ACC112 (cell line): ENCODE measurements at regions not wholly inside any gene's neighbourhood (a gene's known extent, or its start where the extent isn't known, plus 50 kb on each side); places are given as distances from the start of the nearest gene placed in this dataset.
"Not testable (repeated sequence)": the region's sequence is repeated elsewhere in the genome, so short reads cannot be mapped to it uniquely, and the experiment has no call there.

Experiments
- H2AFZ ChIP-seq: fragments of 200-600 bp; sonication (generic); one replicate; pipeline ENCODE4 v1.6.0; 2017; ENCODE audit warnings: antibody characterized with exemption, low read length; ENCODE audit not compliant: unreplicated experiment
- H3K27ac ChIP-seq: fragments of 200-600 bp; sonication (generic); 2 replicates; pipeline ENCODE4 v1.5.1; 2014; ENCODE audit warnings: low read depth, mild to moderate bottlenecking, antibody characterized with exemption, low read length, moderate library complexity
- H3K27me3 ChIP-seq: fragments of 200-600 bp; sonication (generic); 2 replicates; pipeline ENCODE4 v1.6.1; 2014; ENCODE audit warnings: mild to moderate bottlenecking, antibody characterized with exemption, low read length, moderate library complexity, mixed read lengths; ENCODE audit not compliant: insufficient read depth
- H3K36me3 ChIP-seq: fragments of 200-600 bp; sonication (generic); 2 replicates; pipeline ENCODE4 v1.6.1; 2016; ENCODE audit warnings: mild to moderate bottlenecking, antibody characterized with exemption, low read length, moderate library complexity, mixed read lengths; ENCODE audit not compliant: insufficient read depth
- H3K4me1 ChIP-seq: fragments of 200-600 bp; sonication (generic); one replicate; pipeline ENCODE4 v1.6.1; 2016; ENCODE audit warnings: low read length, mixed read lengths; ENCODE audit not compliant: insufficient read depth, unreplicated experiment, control insufficient read depth
- H3K4me3 ChIP-seq: fragments of 200-600 bp; sonication (generic); 2 replicates; pipeline ENCODE4 v1.5.1; 2014; ENCODE audit warnings: mild to moderate bottlenecking, low read depth, low read length
- H3K79me2 ChIP-seq: fragments of 200-600 bp; sonication (generic); one replicate; pipeline ENCODE4 v1.6.0; 2016; ENCODE audit warnings: low read length; ENCODE audit not compliant: control insufficient read depth, unreplicated experiment, insufficient read depth

- no peak overlapping the region for H3K27ac ChIP-seq
These were observed 203.6 kb downstream of the C12orf75 start for GRCh38 chr12:105534068-105534467.

GRCh38 chr12:105535033-105535432 is 204.5 kb downstream of the C12orf75 start:
- not testable (repeated sequence) for H3K79me2 ChIP-seq, H3K27ac ChIP-seq, H3K36me3 ChIP-seq, H3K27me3 ChIP-seq, H3K4me3 ChIP-seq, H2AFZ ChIP-seq, H3K4me1 ChIP-seq

More at GRCh38 chr12:105534068-105534467, 203.6 kb downstream of the C12orf75 start:
- H3K4me3 ChIP-seq: no peak overlapping the region
- H3K27me3 ChIP-seq: no peaks in the 10 kb centered on the region
- H3K36me3 ChIP-seq: no peaks in the 10 kb centered on the region
- H2AFZ ChIP-seq: no peak overlapping the region
- H3K79me2 ChIP-seq: no peaks in the 10 kb centered on the region
- no peaks in the 10 kb centered on the region for H3K4me1 ChIP-seq

GRCh38 chr12:105538880-105539279 is 208.4 kb downstream of the C12orf75 start:
- H3K4me1 ChIP-seq: no peaks in the 10 kb centered on the region
- H2AFZ ChIP-seq: no peak overlapping the region
- no peaks in the 10 kb centered on the region for H3K79me2 ChIP-seq
- H3K36me3 ChIP-seq: no peaks in the 10 kb centered on the region
- no peak overlapping the region for H3K27ac ChIP-seq
- H3K4me3 ChIP-seq: no peak overlapping the region
- no peaks in the 10 kb centered on the region for H3K27me3 ChIP-seq

GRCh38 chr12:105539735-105540134 is 209.2 kb downstream of the C12orf75 start:
- Histone ChIP-seq H3K4me3 (no peak overlapping the region), H3K36me3 (no peaks in the 10 kb centered on the region), H2AFZ (no peak overlapping the region), H3K27me3 (no peaks in the 10 kb centered on the region), H3K4me1 (no peaks in the 10 kb centered on the region), H3K79me2 (no peaks in the 10 kb centered on the region), H3K27ac (no peak overlapping the region)

GRCh38 chr12:105547786-105548185 is 217.3 kb downstream of the C12orf75 start:
- Histone ChIP-seq H3K27me3 (no peaks in the 10 kb centered on the region), H3K79me2 (no peaks in the 10 kb centered on the region), H3K27ac (no peak overlapping the region), H2AFZ (no peak overlapping the region), H3K4me3 (no peak overlapping the region), H3K36me3 (no peaks in the 10 kb centered on the region), H3K4me1 (no peaks in the 10 kb centered on the region)

GRCh38 chr12:105548626-105549025 is 218.1 kb downstream of the C12orf75 start:
- no peak overlapping the region for H2AFZ ChIP-seq
- H3K4me3 ChIP-seq: no peak overlapping the region
- no peak overlapping the region for H3K27ac ChIP-seq
- H3K79me2 ChIP-seq: no peaks in the 10 kb centered on the region
- H3K36me3 ChIP-seq: no peaks in the 10 kb centered on the region
- H3K4me1 ChIP-seq: no peaks in the 10 kb centered on the region
- H3K27me3 ChIP-seq: no peaks in the 10 kb centered on the region

GRCh38 chr12:105552056-105552455 is 221.6 kb downstream of the C12orf75 start:
- H3K4me3 ChIP-seq: no peak overlapping the region

GRCh38 chr12:105554223-105554678 is 223.8 kb downstream of the C12orf75 start:
- Histone ChIP-seq H3K27ac (no peak overlapping the region), H3K27me3 (no peaks in the 10 kb centered on the region), H3K79me2 (no peaks in the 10 kb centered on the region), H3K36me3 (no peaks in the 10 kb centered on the region), H3K4me3 (no peak overlapping the region), H2AFZ (no peak overlapping the region), H3K4me1 (no peaks in the 10 kb centered on the region)

More at GRCh38 chr12:105552056-105552455, 221.6 kb downstream of the C12orf75 start:
- Histone ChIP-seq H3K27me3 (no peaks in the 10 kb centered on the region), H3K79me2 (no peaks in the 10 kb centered on the region), H3K4me1 (no peaks in the 10 kb centered on the region), H3K36me3 (no peaks in the 10 kb centered on the region), H2AFZ (no peak overlapping the region), H3K27ac (no peak overlapping the region)

- Histone ChIP-seq H3K4me1 (no peaks in the 10 kb centered on the region), H2AFZ (no peak overlapping the region), H3K27me3 (no peaks in the 10 kb centered on the region), H3K36me3 (no peaks in the 10 kb centered on the region), H3K79me2 (no peaks in the 10 kb centered on the region), H3K27ac (no peak overlapping the region), H3K4me3 (no peak overlapping the region)
These were observed 224.4 kb downstream of the C12orf75 start for GRCh38 chr12:105554856-105555255.

GRCh38 chr12:105555556-105556295 is 225.2 kb downstream of the C12orf75 start:
- Histone ChIP-seq H3K36me3 (no peaks in the 10 kb centered on the region), H2AFZ (no peak overlapping the region), H3K79me2 (no peaks in the 10 kb centered on the region), H3K4me3 (no peak overlapping the region), H3K27me3 (no peaks in the 10 kb centered on the region), H3K4me1 (no peaks in the 10 kb centered on the region), H3K27ac (no peak overlapping the region)

GRCh38 chr12:105559310-105559709 is 228.8 kb downstream of the C12orf75 start:
- H3K27me3 ChIP-seq: no peaks in the 10 kb centered on the region
- no peak overlapping the region for H3K27ac ChIP-seq
- no peak overlapping the region for H2AFZ ChIP-seq
- no peaks in the 10 kb centered on the region for H3K36me3 ChIP-seq
- no peak overlapping the region for H3K4me3 ChIP-seq
- no peaks in the 10 kb centered on the region for H3K79me2 ChIP-seq
- no peaks in the 10 kb centered on the region for H3K4me1 ChIP-seq
